HEK293 (cell line): ENCODE measurements at regions not wholly inside any gene's neighbourhood (a gene's known extent, or its start where the extent isn't known, plus 50 kb on each side); places are given as distances from the start of the nearest gene placed in this dataset.

Experiments
- KLF16 ChIP-seq: fragments of 450-650 bp; formaldehyde crosslinking; IDR thresholded peaks from 2 replicates; pipeline ENCODE4 v1.5.1; 2017; ENCODE audit warnings: missing biosample characterization, missing genetic modification characterization
- MZF1 ChIP-seq: fragments of 450-650 bp; formaldehyde crosslinking; IDR thresholded peaks from 2 replicates; pipeline ENCODE4 v1.5.1; 2017; ENCODE audit warnings: missing biosample characterization, missing genetic modification characterization, borderline replicate concordance
- YY1 ChIP-seq: fragments of 450-650 bp; formaldehyde crosslinking; IDR thresholded peaks from 2 replicates; pipeline ENCODE4 v1.5.1; 2018; ENCODE audit warnings: missing biosample characterization, missing genetic modification characterization
- ZBTB10 ChIP-seq: fragments of 450-650 bp; formaldehyde crosslinking; IDR thresholded peaks from 2 replicates; pipeline ENCODE4 v1.5.1; 2016; ENCODE audit warnings: missing biosample characterization, missing genetic modification characterization
- ZFP69B ChIP-seq: fragments of 450-650 bp; formaldehyde crosslinking; IDR thresholded peaks from 2 replicates; pipeline ENCODE4 v1.5.1; 2016; ENCODE audit warnings: missing biosample characterization, missing genetic modification characterization
- ZNF423 ChIP-seq: fragments of 450-650 bp; formaldehyde crosslinking; IDR thresholded peaks from 2 replicates; pipeline ENCODE4 v1.5.1; 2016; ENCODE audit warnings: missing biosample characterization, missing genetic modification characterization
- ZNF585B ChIP-seq: fragments of 450-650 bp; formaldehyde crosslinking; IDR thresholded peaks from 2 replicates; pipeline ENCODE4 v1.5.1; 2016; ENCODE audit warnings: missing biosample characterization, missing genetic modification characterization
- ZNF664 ChIP-seq: fragments of 450-650 bp; formaldehyde crosslinking; IDR thresholded peaks from 2 replicates; pipeline ENCODE4 v1.5.1; 2016; ENCODE audit warnings: missing biosample characterization, missing genetic modification characterization
- ZNF670 ChIP-seq: fragments of 450-650 bp; formaldehyde crosslinking; IDR thresholded peaks from 2 replicates; pipeline ENCODE4 v1.5.1; 2016; ENCODE audit warnings: missing biosample characterization, missing genetic modification characterization, low read depth
- TF ChIP-seq, protein P1 (sequence below): fragments of 450-650 bp; formaldehyde crosslinking; IDR thresholded peaks from 2 replicates; pipeline ENCODE4 v1.5.1; 2016; ENCODE audit warnings: missing biosample characterization, missing genetic modification characterization
- TF ChIP-seq, protein P2 (sequence below): fragments of 450-650 bp; formaldehyde crosslinking; IDR thresholded peaks from 2 replicates; pipeline ENCODE4 v1.5.1; 2016; ENCODE audit warnings: missing biosample characterization, missing genetic modification characterization
- TF ChIP-seq, protein P3 (sequence below): fragments of 450-650 bp; formaldehyde crosslinking; IDR thresholded peaks from 2 replicates; pipeline ENCODE4 v1.5.1; 2016; ENCODE audit warnings: missing biosample characterization, missing genetic modification characterization
- TF ChIP-seq, protein P4 (sequence below): fragments of 450-650 bp; formaldehyde crosslinking; IDR thresholded peaks from 2 replicates; pipeline ENCODE4 v1.5.1; 2017; ENCODE audit warnings: missing biosample characterization, mild to moderate bottlenecking, missing genetic modification characterization, moderate library complexity
- TF ChIP-seq, protein P5 (sequence below): fragments of 450-650 bp; formaldehyde crosslinking; IDR thresholded peaks from 2 replicates; pipeline ENCODE4 v1.5.1; 2016; ENCODE audit warnings: missing biosample characterization, missing genetic modification characterization, low read depth

DNA sequence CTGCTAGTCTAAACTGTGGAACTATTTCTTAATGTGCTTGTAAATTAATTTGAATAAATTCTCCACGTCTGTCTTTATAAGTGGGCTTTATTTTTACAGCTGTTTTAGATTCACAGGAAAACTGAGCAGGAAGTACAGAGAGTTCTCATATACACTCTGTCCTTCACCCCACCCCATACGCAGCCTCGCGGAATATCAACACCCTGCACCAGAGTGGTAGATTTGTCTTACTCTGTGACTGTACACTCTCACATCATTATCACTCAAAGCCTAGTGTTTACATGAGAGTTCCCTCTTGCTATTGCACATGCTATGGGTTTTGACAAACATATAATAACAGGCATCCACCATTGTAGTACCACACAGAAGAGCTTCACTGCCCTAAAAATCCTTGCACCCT is 179.7 kb upstream of the DAB2 start:
- TF ChIP-seq, protein P1, sequence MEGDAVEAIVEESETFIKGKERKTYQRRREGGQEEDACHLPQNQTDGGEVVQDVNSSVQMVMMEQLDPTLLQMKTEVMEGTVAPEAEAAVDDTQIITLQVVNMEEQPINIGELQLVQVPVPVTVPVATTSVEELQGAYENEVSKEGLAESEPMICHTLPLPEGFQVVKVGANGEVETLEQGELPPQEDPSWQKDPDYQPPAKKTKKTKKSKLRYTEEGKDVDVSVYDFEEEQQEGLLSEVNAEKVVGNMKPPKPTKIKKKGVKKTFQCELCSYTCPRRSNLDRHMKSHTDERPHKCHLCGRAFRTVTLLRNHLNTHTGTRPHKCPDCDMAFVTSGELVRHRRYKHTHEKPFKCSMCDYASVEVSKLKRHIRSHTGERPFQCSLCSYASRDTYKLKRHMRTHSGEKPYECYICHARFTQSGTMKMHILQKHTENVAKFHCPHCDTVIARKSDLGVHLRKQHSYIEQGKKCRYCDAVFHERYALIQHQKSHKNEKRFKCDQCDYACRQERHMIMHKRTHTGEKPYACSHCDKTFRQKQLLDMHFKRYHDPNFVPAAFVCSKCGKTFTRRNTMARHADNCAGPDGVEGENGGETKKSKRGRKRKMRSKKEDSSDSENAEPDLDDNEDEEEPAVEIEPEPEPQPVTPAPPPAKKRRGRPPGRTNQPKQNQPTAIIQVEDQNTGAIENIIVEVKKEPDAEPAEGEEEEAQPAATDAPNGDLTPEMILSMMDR (tag by site-specific recombination) = no peak
- TF ChIP-seq, protein P2, sequence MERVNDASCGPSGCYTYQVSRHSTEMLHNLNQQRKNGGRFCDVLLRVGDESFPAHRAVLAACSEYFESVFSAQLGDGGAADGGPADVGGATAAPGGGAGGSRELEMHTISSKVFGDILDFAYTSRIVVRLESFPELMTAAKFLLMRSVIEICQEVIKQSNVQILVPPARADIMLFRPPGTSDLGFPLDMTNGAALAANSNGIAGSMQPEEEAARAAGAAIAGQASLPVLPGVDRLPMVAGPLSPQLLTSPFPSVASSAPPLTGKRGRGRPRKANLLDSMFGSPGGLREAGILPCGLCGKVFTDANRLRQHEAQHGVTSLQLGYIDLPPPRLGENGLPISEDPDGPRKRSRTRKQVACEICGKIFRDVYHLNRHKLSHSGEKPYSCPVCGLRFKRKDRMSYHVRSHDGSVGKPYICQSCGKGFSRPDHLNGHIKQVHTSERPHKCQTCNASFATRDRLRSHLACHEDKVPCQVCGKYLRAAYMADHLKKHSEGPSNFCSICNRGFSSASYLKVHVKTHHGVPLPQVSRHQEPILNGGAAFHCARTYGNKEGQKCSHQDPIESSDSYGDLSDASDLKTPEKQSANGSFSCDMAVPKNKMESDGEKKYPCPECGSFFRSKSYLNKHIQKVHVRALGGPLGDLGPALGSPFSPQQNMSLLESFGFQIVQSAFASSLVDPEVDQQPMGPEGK (tag by site-specific recombination) = no peak
- TF ChIP-seq ZNF670 (no peak), ZNF664 (tag by site-specific recombination) (no peak), ZBTB10 (tag by site-specific recombination) (no peak), ZNF585B (no peak), ZNF423 (tag by site-specific recombination) (no peak), KLF16 (tag by site-specific recombination) (no peak), MZF1 (tag by site-specific recombination) (no peak), ZFP69B (tag by site-specific recombination) (no peak), YY1 (no peak)
- TF ChIP-seq, protein P3, sequence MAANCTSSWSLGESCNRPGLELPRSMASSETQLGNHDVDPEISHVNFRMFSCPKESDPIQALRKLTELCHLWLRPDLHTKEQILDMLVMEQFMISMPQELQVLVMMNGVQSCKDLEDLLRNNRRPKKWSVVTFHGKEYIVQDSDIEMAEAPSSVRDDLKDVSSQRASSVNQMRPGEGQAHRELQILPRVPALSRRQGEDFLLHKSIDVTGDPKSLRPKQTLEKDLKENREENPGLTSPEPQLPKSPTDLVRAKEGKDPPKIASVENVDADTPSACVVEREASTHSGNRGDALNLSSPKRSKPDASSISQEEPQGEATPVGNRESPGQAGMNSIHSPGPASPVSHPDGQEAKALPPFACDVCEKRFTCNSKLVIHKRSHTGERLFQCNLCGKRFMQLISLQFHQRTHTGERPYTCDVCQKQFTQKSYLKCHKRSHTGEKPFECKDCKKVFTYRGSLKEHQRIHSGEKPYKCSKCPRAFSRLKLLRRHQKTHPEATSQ (tag by site-specific recombination) = no peak
- TF ChIP-seq, protein P4, sequence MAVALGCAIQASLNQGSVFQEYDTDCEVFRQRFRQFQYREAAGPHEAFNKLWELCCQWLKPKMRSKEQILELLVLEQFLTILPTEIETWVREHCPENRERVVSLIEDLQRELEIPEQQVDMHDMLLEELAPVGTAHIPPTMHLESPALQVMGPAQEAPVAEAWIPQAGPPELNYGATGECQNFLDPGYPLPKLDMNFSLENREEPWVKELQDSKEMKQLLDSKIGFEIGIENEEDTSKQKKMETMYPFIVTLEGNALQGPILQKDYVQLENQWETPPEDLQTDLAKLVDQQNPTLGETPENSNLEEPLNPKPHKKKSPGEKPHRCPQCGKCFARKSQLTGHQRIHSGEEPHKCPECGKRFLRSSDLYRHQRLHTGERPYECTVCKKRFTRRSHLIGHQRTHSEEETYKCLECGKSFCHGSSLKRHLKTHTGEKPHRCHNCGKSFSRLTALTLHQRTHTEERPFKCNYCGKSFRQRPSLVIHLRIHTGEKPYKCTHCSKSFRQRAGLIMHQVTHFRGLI (tag by site-specific recombination) = no peak
- TF ChIP-seq, protein P5, sequence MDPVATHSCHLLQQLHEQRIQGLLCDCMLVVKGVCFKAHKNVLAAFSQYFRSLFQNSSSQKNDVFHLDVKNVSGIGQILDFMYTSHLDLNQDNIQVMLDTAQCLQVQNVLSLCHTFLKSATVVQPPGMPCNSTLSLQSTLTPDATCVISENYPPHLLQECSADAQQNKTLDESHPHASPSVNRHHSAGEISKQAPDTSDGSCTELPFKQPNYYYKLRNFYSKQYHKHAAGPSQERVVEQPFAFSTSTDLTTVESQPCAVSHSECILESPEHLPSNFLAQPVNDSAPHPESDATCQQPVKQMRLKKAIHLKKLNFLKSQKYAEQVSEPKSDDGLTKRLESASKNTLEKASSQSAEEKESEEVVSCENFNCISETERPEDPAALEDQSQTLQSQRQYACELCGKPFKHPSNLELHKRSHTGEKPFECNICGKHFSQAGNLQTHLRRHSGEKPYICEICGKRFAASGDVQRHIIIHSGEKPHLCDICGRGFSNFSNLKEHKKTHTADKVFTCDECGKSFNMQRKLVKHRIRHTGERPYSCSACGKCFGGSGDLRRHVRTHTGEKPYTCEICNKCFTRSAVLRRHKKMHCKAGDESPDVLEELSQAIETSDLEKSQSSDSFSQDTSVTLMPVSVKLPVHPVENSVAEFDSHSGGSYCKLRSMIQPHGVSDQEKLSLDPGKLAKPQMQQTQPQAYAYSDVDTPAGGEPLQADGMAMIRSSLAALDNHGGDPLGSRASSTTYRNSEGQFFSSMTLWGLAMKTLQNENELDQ (tag by site-specific recombination) = no peak
